HG03565 (cell line): ENCODE measurements at regions not wholly inside any gene's neighbourhood (a gene's known extent, or its start where the extent isn't known, plus 50 kb on each side); places are given as distances from the start of the nearest gene placed in this dataset.
"Not testable (repeated sequence)": the region's sequence is repeated elsewhere in the genome, so short reads cannot be mapped to it uniquely, and the experiment has no call there.

Experiments used
- ATAC-seq: cut with Tn5 transposase; IDR thresholded peaks from one replicate; pipeline ENCODE4 v1.9.1; 2021; ENCODE audit warnings: mild to moderate bottlenecking, moderate library complexity; ENCODE audit not compliant: unreplicated experiment

DNA sequence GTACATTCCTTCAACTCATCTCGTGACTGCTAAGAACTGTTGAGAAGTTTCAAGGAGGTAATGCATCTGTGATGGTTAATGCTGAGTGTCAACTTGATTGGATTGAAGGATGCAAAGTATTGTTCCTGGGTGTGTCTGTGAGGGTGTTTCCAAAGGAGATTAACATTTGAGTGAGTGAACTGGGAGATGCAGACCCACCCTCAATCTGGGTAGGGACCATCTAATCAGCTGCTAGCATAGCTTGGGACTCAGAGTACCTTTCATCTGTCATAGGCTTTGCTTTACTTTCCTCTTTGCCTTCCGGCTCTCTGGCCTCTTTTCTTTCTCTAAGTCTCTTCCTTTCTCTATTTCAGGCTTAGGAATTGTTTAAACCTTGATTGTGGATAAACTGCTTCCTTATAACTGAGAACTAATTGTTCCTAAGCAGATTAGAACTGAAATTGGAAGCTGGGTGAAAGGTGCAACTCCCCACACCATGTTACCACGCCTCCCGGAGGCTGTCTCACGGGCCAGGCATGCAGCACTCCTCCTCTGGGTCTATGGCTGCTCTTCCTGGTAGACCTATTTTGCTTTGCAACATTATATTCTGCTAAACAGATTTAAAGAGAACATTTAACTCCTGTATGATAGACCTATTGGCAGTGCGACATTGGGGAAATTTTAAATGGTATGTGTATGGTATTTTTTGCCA, 298.2 kb downstream of the CCSER2 start:
- no peak for ATAC-seq

GRCh38 chr10:84632866-84633265, 304.5 kb downstream of the CCSER2 start:
- ATAC-seq = no peak

GRCh38 chr10:84634636-84635035, 306.2 kb downstream of the CCSER2 start:
- ATAC-seq = no peak

GRCh38 chr10:84650628-84651027, 322.2 kb downstream of the CCSER2 start:
- ATAC-seq = not testable (repeated sequence)

DNA sequence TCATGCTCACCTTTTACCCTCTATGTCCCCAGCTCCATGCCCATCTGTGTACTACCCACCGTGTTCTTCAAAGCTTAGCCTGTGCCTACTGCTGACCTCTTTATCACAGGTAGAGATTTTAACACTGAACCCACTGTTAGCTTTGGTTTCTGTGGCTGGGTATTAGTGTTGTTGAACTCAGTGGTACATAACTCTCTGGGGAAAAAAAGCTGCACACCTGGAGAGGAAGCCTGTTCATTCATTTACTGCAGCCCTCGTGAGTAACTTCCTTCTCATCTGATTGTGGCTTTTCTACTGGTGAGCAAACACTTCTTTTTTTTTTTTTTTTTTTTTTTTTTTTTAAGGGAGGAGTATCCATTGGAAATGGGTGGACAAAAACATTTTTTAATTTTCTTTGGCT, 326.3 kb downstream of the CCSER2 start:
- ATAC-seq = peak; percentile 67

GRCh38 chr10:84659027-84659426, 330.6 kb downstream of the CCSER2 start:
- no peak for ATAC-seq

DNA sequence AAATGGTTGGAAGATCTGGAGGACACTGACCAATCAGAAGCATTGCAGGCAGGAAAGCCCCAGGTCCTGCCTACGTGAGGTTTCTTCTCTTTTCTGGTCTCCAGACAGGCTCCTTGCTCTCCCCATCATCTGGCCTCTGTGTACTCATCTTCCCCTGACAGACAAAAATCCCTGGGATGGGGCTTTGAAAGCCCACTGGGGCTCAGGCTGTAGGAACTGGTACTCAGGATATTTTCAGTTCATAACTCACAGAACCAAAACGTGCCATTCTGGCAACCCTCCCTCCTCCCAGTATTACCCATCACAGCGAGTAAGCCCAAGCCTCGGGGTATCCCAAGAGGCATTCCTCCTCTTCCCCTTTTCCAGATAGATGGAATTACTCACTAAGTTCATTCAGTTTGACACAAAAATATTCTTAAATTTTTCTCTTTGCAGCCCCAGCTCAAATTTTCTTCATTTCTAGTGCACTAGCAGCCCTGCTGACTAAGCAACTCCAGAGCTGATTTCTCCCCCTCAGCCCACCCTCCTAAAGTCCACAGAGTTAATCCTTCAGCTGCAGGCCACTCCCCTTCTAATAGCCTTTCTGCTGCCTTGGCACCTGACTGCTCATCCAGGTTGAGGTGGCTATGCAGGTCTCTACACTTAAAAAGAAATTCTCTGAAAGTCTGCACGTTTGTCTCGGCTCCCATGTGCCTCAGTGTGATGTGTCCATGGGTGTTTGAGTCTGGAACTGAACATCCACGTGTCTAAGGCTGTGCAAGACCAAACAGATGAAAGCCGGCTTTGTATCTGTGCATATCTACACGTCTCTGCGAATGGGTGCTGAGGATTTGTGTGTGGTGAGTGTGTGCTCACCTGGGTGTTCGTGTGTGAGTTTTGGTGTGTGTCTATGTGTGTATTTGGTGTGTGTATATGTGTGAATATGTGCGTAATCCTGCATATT, 331.4 kb downstream of the CCSER2 start:
- ATAC-seq = no peak

DNA sequence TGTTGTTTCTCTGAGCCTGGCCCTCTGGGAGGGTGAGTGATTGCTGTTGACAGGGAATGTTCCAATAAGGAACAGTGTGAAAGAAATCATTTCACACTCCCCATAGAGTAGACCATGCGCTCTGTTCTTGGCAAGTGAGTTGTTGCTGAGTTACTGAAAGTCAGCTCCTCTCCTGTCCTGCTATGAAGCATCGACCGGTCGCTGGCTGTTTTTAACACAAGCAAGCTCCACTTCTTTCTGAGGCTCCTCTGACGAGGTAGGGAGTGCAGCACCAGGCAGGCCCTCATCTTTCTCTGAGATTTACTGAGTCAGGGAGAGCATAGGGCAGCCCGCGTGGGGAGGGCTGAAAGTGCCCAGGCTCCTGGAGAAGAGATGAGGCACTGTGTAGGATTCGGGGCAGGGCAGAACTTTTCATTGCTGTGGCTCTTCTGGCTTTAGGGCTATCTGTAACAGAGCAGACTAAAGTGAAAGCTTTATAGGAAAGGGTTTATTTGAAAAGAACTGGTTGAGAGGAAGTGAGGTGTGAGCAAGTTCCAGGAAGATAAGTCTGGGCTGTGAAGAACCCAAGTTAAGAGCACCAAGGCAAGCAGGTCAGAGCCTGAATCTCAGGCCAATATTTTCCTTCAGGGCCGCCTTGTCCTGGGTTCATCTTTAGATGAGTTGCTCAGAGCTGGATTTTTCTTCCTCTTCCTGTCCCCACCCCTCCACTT, 332.2 kb downstream of the CCSER2 start:
- ATAC-seq = no peak

GRCh38 chr10:84665211-84665610, 336.8 kb downstream of the CCSER2 start:
- no peak for ATAC-seq

DNA sequence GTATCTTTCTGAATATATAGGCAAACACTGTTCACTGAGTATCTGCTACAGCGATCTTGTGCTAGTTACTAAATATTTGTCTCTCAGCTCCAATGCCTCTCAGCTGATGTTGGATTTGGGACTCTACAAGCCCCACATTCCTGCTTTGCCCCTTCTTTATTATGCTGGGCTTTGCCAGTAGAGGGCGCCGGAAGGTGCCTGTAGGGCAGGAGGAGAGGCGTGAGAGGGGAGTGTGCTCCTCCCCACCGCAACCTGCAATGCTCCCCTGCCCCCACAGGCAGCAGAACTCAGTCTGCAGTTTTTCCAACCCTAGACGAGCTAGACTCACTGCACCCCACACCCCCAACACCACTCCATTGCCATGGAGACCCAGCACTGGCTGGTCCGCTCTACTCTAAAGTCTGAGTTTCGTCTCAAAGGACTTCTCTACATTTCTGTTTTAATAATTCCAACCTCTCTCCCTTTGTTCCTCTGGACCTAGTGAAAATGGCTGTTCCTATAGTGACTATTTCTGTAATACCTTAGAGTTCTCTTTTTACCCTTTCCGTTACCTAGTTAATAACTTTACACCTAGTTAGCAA, 337.6 kb downstream of the CCSER2 start:
- ATAC-seq = peak; percentile 69

DNA sequence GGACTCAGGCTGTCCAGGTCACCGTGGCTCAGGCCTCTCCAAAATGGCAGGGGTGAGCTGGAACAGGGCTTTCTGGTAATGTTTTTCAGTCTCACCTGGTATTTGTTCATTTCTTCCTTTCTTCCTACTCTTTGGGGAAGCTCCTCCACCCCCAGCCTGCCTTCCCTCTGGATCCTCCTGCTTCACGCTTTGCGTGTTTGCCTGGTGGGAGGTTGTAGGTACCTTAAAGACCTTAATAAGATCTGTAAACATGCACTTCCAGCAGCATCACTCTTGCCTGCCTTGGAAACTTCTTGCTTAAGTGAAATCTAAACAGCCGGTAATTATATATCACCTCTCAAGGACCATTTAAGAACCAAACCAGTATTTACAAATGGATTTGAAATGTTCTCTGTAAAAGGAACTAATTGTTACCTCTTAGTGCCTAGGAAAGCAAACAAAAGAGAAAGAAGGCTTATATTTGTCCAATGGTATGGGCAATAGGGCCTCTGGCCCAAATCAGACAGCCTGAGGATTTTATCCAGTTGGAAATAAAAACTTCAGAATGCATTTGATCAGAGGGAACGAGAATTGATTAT, 339.9 kb downstream of the CCSER2 start:
- ATAC-seq = no peak

GRCh38 chr10:84675060-84675459, 346.7 kb downstream of the CCSER2 start:
- no peak for ATAC-seq

DNA sequence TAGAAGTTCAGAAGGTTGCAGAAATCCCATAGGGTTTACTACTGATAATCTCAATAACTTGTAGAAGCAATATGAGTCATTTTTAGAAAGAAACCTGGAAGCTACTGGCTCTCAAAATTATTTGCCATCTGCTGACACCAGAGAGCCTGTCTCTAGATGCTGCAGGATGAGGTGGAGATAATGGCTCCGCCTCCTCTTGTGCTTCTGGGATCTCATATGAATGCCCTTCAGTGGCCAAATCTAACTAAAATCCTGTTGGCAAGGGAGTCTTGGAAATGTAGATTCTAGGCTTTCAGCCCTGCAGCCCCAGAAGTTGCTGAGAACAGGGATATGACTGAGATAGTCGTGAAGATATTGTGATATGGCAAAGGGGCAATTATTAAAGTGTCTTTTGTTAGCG, 348.1 kb downstream of the CCSER2 start:
- no peak for ATAC-seq

DNA sequence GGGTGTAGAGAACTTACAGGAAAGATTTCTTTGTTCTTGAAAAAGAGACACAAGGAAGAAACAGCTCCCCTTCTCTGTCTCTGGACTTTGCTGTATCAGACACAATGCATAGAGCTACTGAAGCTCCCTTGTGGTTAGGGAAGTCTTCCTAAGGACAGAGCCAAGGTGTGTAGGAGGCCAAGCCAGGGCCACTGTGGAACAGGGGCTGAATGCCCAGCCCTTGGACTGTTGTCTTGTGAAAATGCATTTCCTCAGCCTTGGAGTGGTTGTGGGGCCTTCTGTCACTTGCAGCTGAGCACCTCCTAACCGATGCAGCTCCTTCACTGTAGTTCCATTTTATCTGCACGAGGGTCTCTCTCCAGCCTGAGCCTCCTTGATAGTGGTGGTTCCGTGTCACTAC, 353.4 kb downstream of the CCSER2 start:
- no peak for ATAC-seq

GRCh38 chr10:84683550-84683949, 355.2 kb downstream of the CCSER2 start:
- ATAC-seq = no peak

- no peak for ATAC-seq
Observed at GRCh38 chr10:84683980-84684740, 355.8 kb downstream of the CCSER2 start.

GRCh38 chr10:84685047-84685660, 356.8 kb downstream of the CCSER2 start:
- no peak for ATAC-seq

GRCh38 chr10:84693006-84693405, 364.6 kb downstream of the CCSER2 start:
- ATAC-seq = no peak

GRCh38 chr10:84695902-84696301, 367.5 kb downstream of the CCSER2 start:
- no peak for ATAC-seq

DNA sequence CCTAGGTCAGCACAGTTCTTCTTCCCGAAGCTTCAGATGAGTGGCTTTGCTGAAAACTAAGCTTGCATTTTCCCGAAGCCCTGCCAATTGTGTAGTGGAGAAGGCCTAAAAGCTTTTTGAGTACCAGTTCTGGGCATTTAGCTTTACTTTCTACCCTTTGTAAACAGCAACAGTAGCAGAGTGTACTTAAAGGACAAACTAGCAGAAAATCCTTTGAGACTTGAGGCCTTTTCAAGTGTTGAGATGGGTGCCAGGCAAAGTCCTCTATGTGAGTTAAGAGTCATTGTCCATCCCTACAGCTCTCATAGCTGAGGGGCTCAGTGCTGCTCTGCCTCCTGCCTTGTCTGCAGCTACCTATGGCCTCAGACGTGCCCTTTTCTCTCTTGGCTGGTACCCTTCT, 368.2 kb downstream of the CCSER2 start:
- ATAC-seq = no peak
